ENCODE measurements at regions not wholly inside any gene's neighbourhood (a gene's known extent, or its start where the extent isn't known, plus 50 kb on each side); places are given as distances from the start of the nearest gene placed in this dataset.

- peak; percentile 57 for DNase-seq
Measured at GRCh38 chr15:89399238-89400115, 64.9 kb upstream of the POLG start.

DNA sequence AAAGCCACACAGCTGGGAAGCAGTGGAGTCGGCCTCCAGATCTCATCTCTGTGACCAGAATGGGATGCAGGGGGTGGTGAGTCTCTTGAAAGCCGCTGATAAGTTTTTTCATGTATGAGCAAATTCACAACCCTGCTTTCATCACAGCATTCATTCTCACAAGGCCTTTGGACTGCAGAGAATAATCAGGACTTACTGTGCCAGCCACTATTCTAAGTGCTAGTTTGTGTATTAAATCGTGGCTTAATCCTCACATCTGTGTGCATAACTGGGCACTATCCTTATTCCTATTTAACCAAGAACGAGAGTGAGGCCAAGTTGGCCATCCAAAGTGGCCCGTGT lies 64.2 kb upstream of the POLG start:
- DNase-seq, result no peak

GRCh38 chr15:89397653-89398023 lies 63.0 kb upstream of the POLG start:
- no peak for DNase-seq

DNA sequence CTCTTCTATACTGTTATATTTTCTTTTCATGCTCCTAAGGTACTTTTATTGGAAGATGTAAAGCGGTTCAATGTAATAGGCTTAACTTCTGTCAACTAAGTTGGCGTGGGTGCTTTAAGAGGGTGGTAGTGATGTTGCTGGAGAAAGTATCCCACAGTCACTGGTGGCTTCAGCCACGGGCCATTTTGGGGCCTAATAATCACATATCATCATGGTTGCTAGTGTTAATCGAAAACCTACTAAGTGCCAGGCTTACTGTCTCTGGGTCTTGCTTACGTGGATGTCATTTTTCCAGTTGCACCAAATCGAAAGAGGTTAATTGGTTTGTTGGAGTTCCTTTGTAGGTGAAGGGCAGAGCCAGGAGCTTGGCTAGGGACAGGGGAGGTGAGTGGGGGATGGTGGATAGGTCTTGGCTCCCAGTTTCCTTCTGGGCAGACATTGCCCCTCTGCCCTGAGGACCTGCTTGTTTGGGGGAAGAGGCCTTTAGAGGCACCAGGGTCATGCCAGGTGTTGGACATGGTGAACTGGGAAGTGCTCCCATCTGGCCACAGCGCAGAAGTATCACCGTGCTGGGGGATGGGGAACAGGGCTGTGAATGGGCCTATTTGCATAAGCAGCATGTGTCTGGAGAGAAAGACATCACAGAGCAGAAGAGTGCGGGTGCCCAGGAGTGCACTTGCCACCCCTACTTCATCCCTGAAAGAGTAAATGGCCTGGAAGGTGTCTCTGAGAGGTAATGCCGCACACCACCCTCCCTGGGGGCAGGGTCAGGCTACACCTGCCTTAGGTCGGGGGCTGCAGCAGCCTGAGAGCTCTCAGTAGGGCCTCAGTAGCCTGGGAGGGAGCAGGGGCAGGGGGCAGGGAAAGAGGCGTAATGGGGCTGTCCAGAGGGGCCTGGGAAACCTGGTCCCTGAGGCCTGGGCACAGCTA lies 62.4 kb upstream of the POLG start:
- DNase-seq, result no peak

- no peak for DNase-seq
Measured at GRCh38 chr15:89395996-89396395, 61.4 kb upstream of the POLG start.

DNA sequence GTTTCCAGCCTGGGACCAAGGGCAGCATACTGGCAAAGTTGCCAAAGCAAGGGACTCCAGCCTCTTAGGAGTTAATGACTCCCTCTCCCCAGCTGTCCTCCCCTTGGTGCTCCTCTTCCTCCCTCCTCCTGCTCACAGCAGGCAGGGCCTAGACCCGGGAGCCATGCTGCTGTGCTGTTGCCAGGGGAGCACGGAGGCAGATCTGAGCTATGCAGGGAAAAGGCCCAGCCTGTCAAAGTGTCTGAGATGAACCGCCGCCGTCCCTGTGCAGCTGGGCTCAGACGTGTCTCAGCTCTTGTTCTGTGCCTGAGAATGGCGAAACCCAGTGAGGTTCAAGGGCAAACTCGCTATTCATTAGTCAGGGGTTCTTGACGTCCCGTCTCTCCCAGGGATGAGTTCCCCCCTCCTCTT lies 60.8 kb upstream of the POLG start:
- DNase-seq, result no peak

- DNase-seq, result no peak
Measured at GRCh38 chr15:89395031-89395430, 60.4 kb upstream of the POLG start.

GRCh38 chr15:89393056-89393455 lies 58.4 kb upstream of the POLG start:
- no peak for DNase-seq

GRCh38 chr15:89391685-89392257 lies 57.1 kb upstream of the POLG start:
- DNase-seq, result no peak

DNA sequence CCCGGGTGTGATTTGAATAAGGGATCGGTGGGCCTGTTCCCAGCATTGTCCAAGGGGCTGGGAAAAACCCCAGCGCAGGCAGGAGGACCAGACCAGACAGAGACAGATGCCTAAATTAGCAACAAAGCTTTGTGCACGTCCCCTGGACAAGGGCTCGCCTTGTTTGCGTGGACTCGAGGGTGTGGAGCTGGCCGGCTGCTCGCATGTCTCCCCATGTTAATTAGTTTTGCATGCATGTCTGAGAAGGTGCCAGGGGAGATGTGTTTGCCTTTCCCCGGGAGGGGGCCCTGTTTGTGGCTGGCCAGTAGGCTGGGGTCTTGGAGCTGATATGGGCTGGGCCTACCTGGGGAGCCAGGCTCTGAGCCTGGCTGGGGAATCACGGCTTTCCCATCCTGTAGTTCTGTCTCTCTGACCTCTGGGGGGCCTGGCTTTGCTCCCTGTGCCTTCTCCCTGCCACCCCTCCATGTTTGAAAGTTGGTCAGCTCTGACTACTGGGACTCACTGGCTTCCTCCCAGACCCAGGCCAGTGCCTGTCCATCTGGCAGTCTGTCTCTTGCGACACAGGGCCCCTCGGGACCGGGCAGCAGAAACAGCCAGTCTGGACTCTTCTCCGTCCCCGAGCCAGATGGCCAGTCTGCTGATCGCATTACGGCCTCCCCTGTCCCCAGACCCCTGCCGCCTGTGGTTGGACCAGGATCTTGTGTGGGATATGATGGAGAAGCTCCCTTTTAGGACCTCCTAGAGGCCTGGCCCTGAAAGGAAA lies 55.4 kb upstream of the POLG start:
- DNase-seq, result no peak

DNA sequence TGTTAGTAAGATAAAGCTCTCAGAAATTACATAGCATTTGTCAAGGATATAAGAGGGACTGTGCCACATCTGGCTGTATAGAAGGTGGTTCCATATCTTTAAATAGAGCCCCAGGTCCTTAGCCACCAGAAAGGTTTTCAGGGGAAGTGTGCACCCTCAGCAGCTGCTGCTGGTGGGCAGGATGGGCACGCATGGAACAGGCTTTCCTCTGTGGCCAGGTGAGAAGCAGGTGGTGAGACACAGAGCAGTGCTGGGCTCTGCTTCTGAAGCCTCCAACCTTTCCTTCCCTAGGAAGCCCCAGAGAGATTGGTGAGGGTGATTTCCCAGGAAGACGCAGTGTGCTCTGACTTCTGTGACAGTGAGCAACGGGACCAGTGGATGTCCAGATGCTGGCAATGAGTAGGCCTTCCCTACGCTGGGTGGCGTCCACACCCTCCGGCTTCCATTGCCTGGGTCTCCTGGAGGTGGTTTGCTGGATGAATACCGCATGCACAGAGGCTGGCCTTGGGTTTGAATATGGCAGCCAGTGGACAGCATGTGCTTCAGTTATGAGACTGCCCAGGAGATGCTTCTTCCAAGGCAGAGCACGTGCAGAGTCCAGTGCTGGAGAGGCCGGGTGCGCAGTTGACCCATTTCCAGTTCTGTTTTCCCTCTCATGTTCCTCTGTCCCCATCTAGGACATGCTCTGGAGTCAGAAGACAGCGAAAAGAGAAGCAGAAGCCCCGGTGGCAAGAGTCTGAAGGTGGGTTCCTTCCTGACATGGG lies 52.7 kb upstream of the POLG start:
- no peak for DNase-seq

DNA sequence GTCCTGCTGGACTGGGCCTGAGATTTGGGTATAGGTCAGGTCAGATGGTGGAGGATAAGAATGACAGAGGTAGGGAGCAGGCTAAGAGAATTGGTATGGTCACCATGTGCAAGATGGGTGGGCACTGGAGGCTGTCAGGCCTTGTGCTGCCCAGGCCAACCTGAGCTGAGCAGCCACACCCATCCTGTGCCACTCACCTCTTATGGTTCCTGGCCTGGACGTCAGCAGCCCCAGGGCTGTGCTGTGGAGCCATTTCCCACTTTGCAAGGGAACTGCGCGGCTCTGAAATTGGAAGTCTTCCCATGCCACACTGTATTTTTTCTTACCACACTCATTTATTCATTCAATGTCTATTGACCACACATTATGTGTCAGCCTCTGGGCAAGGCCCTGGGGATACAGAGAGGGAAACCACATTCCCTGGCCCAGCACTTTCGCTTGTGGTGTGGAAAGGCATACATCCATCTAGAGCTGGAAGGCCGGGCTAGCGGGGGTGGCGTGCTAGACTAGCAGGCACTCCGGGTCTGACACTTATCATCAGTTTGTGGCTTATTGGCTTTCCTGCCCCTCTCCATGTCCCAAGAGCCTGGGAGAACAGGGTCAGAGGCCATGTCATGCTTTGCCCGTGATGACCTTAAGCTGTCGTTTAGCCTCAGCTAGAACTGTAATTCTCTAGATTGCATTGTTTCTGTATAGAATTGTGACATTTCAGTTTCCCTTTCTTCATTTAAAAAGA lies 51.1 kb upstream of the POLG start:
- DNase-seq, result no peak
